GM18909 (cell line): ENCODE measurements at regions not wholly inside any gene's neighbourhood (a gene's known extent, or its start where the extent isn't known, plus 50 kb on each side); places are given as distances from the start of the nearest gene placed in this dataset.
"Not testable (repeated sequence)": the region's sequence is repeated elsewhere in the genome, so short reads cannot be mapped to it uniquely, and the experiment has no call there.

ENCODE experiments used
- ATAC-seq: cut with Tn5 transposase; IDR thresholded peaks from one replicate; pipeline ENCODE4 v1.9.1; 2021; ENCODE audit warnings: mild to moderate bottlenecking; ENCODE audit not compliant: unreplicated experiment, poor library complexity

- no peak for ATAC-seq
These were observed 979.1 kb upstream of the CITED2 start for GRCh38 chr6:140353536-140353935.

GRCh38 chr6:140346428-140346827, 972.0 kb upstream of the CITED2 start:
- no peak for ATAC-seq

- ATAC-seq: no peak
These were observed 971.5 kb upstream of the CITED2 start for GRCh38 chr6:140345935-140346334.

GRCh38 chr6:140344142-140344913, 969.9 kb upstream of the CITED2 start:
- ATAC-seq: no peak

GRCh38 chr6:140343128-140343527, 968.7 kb upstream of the CITED2 start:
- no peak for ATAC-seq

GRCh38 chr6:140341272-140341671, 966.8 kb upstream of the CITED2 start:
- no peak for ATAC-seq

GRCh38 chr6:140340795-140341194, 966.3 kb upstream of the CITED2 start:
- ATAC-seq: no peak

GRCh38 chr6:140339084-140339483, 964.6 kb upstream of the CITED2 start:
- not testable (repeated sequence) for ATAC-seq

GRCh38 chr6:140321891-140322290, 947.4 kb upstream of the CITED2 start:
- ATAC-seq: no peak

GRCh38 chr6:140320081-140321080, 945.9 kb upstream of the CITED2 start:
- peak; percentile 35 for ATAC-seq

- peak; percentile 93 for ATAC-seq
These were observed 944.8 kb upstream of the CITED2 start for GRCh38 chr6:140319209-140319608.

- ATAC-seq: no peak
These were observed 944.0 kb upstream of the CITED2 start for GRCh38 chr6:140318408-140318807.

GRCh38 chr6:140317950-140318349, 943.5 kb upstream of the CITED2 start:
- no peak for ATAC-seq

GRCh38 chr6:140316966-140317365, 942.5 kb upstream of the CITED2 start:
- ATAC-seq: no peak

- ATAC-seq: no peak
These were observed 940.2 kb upstream of the CITED2 start for GRCh38 chr6:140314682-140315081.

GRCh38 chr6:140311146-140311545, 936.7 kb upstream of the CITED2 start:
- no peak for ATAC-seq

GRCh38 chr6:140303218-140303949, 928.9 kb upstream of the CITED2 start:
- ATAC-seq: no peak

- ATAC-seq: no peak
These were observed 925.9 kb upstream of the CITED2 start for GRCh38 chr6:140300331-140300730.

GRCh38 chr6:140289186-140289585, 914.7 kb upstream of the CITED2 start:
- no peak for ATAC-seq

GRCh38 chr6:140285998-140286690, 911.7 kb upstream of the CITED2 start:
- no peak for ATAC-seq
